Thyroid gland (tissue), 4 donors: ENCODE measurements at regions not wholly inside any gene's neighbourhood (a gene's known extent, or its start where the extent isn't known, plus 50 kb on each side); places are given as distances from the start of the nearest gene placed in this dataset.

Experiments used
- DNase-seq, 2 donors: peaks; one replicate each; pipeline ENCODE4 v3.0.0-alpha.2; 2019
- H3K27ac ChIP-seq, 3 donors: fragments of 200-600 bp; sonication (generic); 1 replicate in 2 of 3; 2 replicates in 1 of 3; pipeline ENCODE4 v1.5.1; 2016 to 2019; ENCODE audit warnings: mild to moderate bottlenecking in 1 of 3, moderate library complexity in 1 of 3
- H3K27me3 ChIP-seq: fragments of 200-600 bp; sonication (generic); one replicate; pipeline ENCODE4 v1.5.1; 2019
- H3K36me3 ChIP-seq, 2 donors: fragments of 200-600 bp; sonication (generic); one replicate each; pipeline ENCODE4 v1.5.1; 2016 to 2019
- H3K4me1 ChIP-seq, 2 donors: fragments of 200-600 bp; sonication (generic); one replicate each; pipeline ENCODE4 v1.5.1; 2017 to 2019
- H3K4me3 ChIP-seq, 3 donors: fragments of 200-600 bp; sonication (generic); replicated peaks in 1 of 3; 1 replicate in 2 of 3; 2 replicates in 1 of 3; pipeline ENCODE4 v1.5.1; 2016; ENCODE audit warnings: mild to moderate bottlenecking in 1 of 3
- H3K9me3 ChIP-seq: fragments of 200-600 bp; sonication (generic); one replicate; pipeline ENCODE4 v1.5.1; 2017
- CTCF ChIP-seq, 6 experiments: fragments of 200-600 bp in 3 of 6; fragments of 450-650 bp in 3 of 6; sonication (generic) in 3 of 6; IDR thresholded peaks; one replicate each; pipeline ENCODE4 v1.5.1; 2016 to 2019; ENCODE audit warnings: antibody characterized with exemption in 6 of 6, mild to moderate bottlenecking in 2 of 6, inconsistent platforms in 1 of 6, moderate library complexity in 1 of 6
- POLR2A ChIP-seq, 2 donors: fragments of 450-650 bp; IDR thresholded peaks; one replicate each; pipeline ENCODE4 v1.6.1; 2017; ENCODE audit warnings: antibody characterized with exemption in 2 of 2, mild to moderate bottlenecking in 2 of 2, moderate library complexity in 1 of 2
- whole genome bisulfite sequencing, 2 donors: methylation state at CpG; one replicate each; pipeline ENCODE4 v1.1.5; 2017; 5-methylcytosine and 5-hydroxymethylcytosine counted together
- intact Hi-C: fragments of 100-400 bp; cut with DNase I; formaldehyde crosslinking; loops from one replicate; pipeline ENCODE4 v1.15.1; 2023

GRCh38 chr6:132995009-132995408, 180.6 kb downstream of the RPS12 start:
- DNase-seq: no peak
- 94 to 97% methylated on average over 5 of the region's 5 CpGs for WGBS, 2 donors
- Histone ChIP-seq H3K27me3 (no peaks in the 10 kb centered on the region), H3K4me3 (no peak overlapping the region), H3K4me1 (no peaks in the 10 kb centered on the region), H3K9me3 (no peaks in the 10 kb centered on the region), H3K27ac (no peak overlapping the region), H3K36me3 (no peaks in the 10 kb centered on the region)
- TF ChIP-seq POLR2A (IDR thresholded peaks at IDR 0.05) (no peak), CTCF (IDR thresholded peaks at IDR 0.05) (no peak)
- intact Hi-C loops: no loop called here

GRCh38 chr6:132995432-132995831, 181.1 kb downstream of the RPS12 start:
- DNase-seq: no peak
- Histone ChIP-seq H3K4me3 (no peak overlapping the region), H3K9me3 (no peaks in the 10 kb centered on the region), H3K27me3 (no peaks in the 10 kb centered on the region), H3K4me1 (no peaks in the 10 kb centered on the region), H3K27ac (no peak overlapping the region), H3K36me3 (no peaks in the 10 kb centered on the region)
- TF ChIP-seq POLR2A (IDR thresholded peaks at IDR 0.05) (no peak), CTCF (IDR thresholded peaks at IDR 0.05) (no peak)
- WGBS, 2 donors: 90 to 97% methylated on average over 3 of the region's 3 CpGs
- intact Hi-C loops: no loop called here

GRCh38 chr6:132998418-132998817, 184.0 kb downstream of the RPS12 start:
- TF ChIP-seq POLR2A (IDR thresholded peaks at IDR 0.05) (no peak), CTCF (IDR thresholded peaks at IDR 0.05) (no peak)

GRCh38 chr6:133001040-133001565, 186.7 kb downstream of the RPS12 start:
- Histone ChIP-seq H3K27me3 (no peaks in the 10 kb centered on the region), H3K36me3 (no peaks in the 10 kb centered on the region), H3K4me3 (no peak overlapping the region), H3K27ac (no peak overlapping the region), H3K4me1 (no peaks in the 10 kb centered on the region), H3K9me3 (no peaks in the 10 kb centered on the region)
- DNase-seq: no peak
- TF ChIP-seq CTCF (IDR thresholded peaks at IDR 0.05) (no peak), POLR2A (IDR thresholded peaks at IDR 0.05) (no peak)
- WGBS, 2 donors: 75 to 77% methylated on average over 2 of the region's 2 CpGs
- intact Hi-C loops: no loop called here

More at GRCh38 chr6:132998418-132998817, 184.0 kb downstream of the RPS12 start:
- H3K36me3 ChIP-seq: no peaks in the 10 kb centered on the region
- H3K27me3 ChIP-seq: no peaks in the 10 kb centered on the region
- DNase-seq: no peak
- no peaks in the 10 kb centered on the region for H3K9me3 ChIP-seq
- H3K4me1 ChIP-seq: no peaks in the 10 kb centered on the region
- H3K27ac ChIP-seq: no peak overlapping the region
- intact Hi-C loops: no loop called here
- H3K4me3 ChIP-seq: no peak overlapping the region

GRCh38 chr6:133004304-133004884, 190.0 kb downstream of the RPS12 start:
- Histone ChIP-seq H3K4me3 (no peak overlapping the region), H3K27ac (no peak overlapping the region), H3K27me3 (no peaks in the 10 kb centered on the region), H3K36me3 (no peaks in the 10 kb centered on the region), H3K4me1 (no peaks in the 10 kb centered on the region), H3K9me3 (no peaks in the 10 kb centered on the region)
- intact Hi-C loops: no loop called here
- WGBS, 2 donors: 90 to 99% methylated on average over 2 of the region's 2 CpGs
- no peak for DNase-seq
- no peak for TF ChIP-seq POLR2A (IDR thresholded peaks at IDR 0.05)
- TF ChIP-seq CTCF (IDR thresholded peaks at IDR 0.05): no peak
